ENCODE measurements at regions not wholly inside any gene's neighbourhood (a gene's known extent, or its start where the extent isn't known, plus 50 kb on each side); places are given as distances from the start of the nearest gene placed in this dataset.
"Not testable (repeated sequence)": the region's sequence is repeated elsewhere in the genome, so short reads cannot be mapped to it uniquely, and the experiment has no call there.

DNA sequence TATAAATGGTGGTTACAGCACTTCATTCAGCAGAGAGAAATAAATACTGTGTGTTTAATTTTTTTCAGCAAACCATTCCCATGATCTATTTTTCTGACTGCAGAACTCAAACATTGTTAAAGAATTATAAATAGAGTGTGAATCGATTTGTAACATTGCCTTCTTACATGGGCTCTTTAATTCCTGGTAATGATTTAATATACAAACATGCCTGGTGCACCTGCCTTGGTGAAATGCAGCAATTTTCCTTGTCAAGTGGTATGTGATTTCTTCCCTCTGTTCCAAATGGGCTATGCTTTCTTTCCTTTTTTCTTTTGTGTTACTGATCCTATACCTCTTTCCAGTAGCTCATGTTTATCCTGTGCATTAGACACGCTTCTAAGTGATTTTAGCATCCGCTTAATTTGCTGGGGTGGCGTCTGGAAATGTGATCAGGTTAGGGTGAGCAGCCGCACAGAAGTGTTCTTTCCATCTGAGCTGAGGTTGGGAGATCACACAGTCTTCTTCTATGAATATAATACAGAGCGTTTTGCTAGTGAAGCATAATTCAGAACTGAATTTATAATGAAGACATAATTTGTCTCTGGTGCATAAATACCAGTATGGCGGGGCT, 94.3 kb upstream of the ITGB1 start:
- Histone ChIP-seq H3K27me3 (no peaks in the 10 kb centered on the region), H3K4me1 (no peaks in the 10 kb centered on the region), H3K36me3 (no peaks in the 10 kb centered on the region), H3K27ac (no peak overlapping the region), H3K9me3 (no peaks in the 10 kb centered on the region), H3K4me3 (no peak overlapping the region)
- DNase-seq = no peak
- WGBS, 5 donors = 86 to 87% (median 86%) methylated on average over 7 of the region's 7 CpGs
- intact Hi-C loops (cut with DNase I; ENCODE audit: low total_unique reads) = no loop called here
- no peak for TF ChIP-seq CTCF (IDR thresholded peaks at IDR 0.05)
- no peak for TF ChIP-seq EP300 (IDR thresholded peaks at IDR 0.05)
- TF ChIP-seq POLR2A (IDR thresholded peaks at IDR 0.05) = no peak
- no peak for TF ChIP-seq POLR2AphosphoS5 (IDR thresholded peaks at IDR 0.05)

- H3K36me3 ChIP-seq; H3K4me3 ChIP-seq; H3K9me3 ChIP-seq; H3K4me1 ChIP-seq; intact Hi-C loops (cut with DNase I; ENCODE audit: low total_unique reads); DNase-seq; H3K27me3 ChIP-seq; H3K27ac ChIP-seq: not testable (repeated sequence)
- WGBS, 5 donors = 84 to 91% (median 89%) methylated on average over 33 of the region's 33 CpGs
Observed at GRCh38 chr10:33049963-33050920, 92.2 kb upstream of the ITGB1 start.

GRCh38 chr10:33048223-33048622, 90.2 kb upstream of the ITGB1 start:
- no peak overlapping the region for H3K4me3 ChIP-seq
- intact Hi-C loops (cut with DNase I; ENCODE audit: low total_unique reads) = no loop called here
- WGBS, 5 donors = 86 to 98% (median 94%) methylated on average over 5 of the region's 5 CpGs

GRCh38 chr10:33047655-33048054, 89.6 kb upstream of the ITGB1 start:
- intact Hi-C loops (cut with DNase I; ENCODE audit: low total_unique reads) = no loop called here

More at GRCh38 chr10:33048223-33048622, 90.2 kb upstream of the ITGB1 start:
- Histone ChIP-seq H3K36me3 (no peaks in the 10 kb centered on the region), H3K4me1 (no peaks in the 10 kb centered on the region), H3K27ac (no peak overlapping the region), H3K27me3 (no peaks in the 10 kb centered on the region), H3K9me3 (no peaks in the 10 kb centered on the region)
- TF ChIP-seq EP300 (IDR thresholded peaks at IDR 0.05) (no peak), POLR2AphosphoS5 (IDR thresholded peaks at IDR 0.05) (no peak), POLR2A (IDR thresholded peaks at IDR 0.05) (no peak), CTCF (IDR thresholded peaks at IDR 0.05) (no peak)
- DNase-seq = no peak

More at GRCh38 chr10:33047655-33048054, 89.6 kb upstream of the ITGB1 start:
- H3K4me1 ChIP-seq = no peaks in the 10 kb centered on the region
- no peak overlapping the region for H3K4me3 ChIP-seq
- no peaks in the 10 kb centered on the region for H3K27me3 ChIP-seq
- WGBS, 5 donors = 91 to 100% (median 100%) methylated on average over 1 of the region's 1 CpG
- no peaks in the 10 kb centered on the region for H3K9me3 ChIP-seq
- no peaks in the 10 kb centered on the region for H3K36me3 ChIP-seq
- no peak overlapping the region for H3K27ac ChIP-seq
- DNase-seq = no peak
- TF ChIP-seq POLR2AphosphoS5 (IDR thresholded peaks at IDR 0.05) (no peak), POLR2A (IDR thresholded peaks at IDR 0.05) (no peak), CTCF (IDR thresholded peaks at IDR 0.05) (no peak), EP300 (IDR thresholded peaks at IDR 0.05) (no peak)
